SW480 (cell line): ENCODE measurements at regions not wholly inside any gene's neighbourhood (a gene's known extent, or its start where the extent isn't known, plus 50 kb on each side); places are given as distances from the start of the nearest gene placed in this dataset.
A peak's percentile ranks its signal among the peaks of the same experiment; 100 is the strongest.

Experiments used
- DNase-seq: peaks from one replicate; pipeline ENCODE4 v3.0.0-alpha.2; 2016; ENCODE audit warnings: low spot score

GRCh38 chr4:81773557-81773956 is 301.9 kb upstream of the RASGEF1B start:
- no peak for DNase-seq

- DNase-seq: no peak
These were observed 300.0 kb upstream of the RASGEF1B start for GRCh38 chr4:81771721-81772120.

- DNase-seq: no peak
These were observed 297.5 kb upstream of the RASGEF1B start for GRCh38 chr4:81769244-81769643.

- no peak for DNase-seq
These were observed 287.0 kb upstream of the RASGEF1B start for GRCh38 chr4:81758574-81759264.

GRCh38 chr4:81757691-81758090 is 286.0 kb upstream of the RASGEF1B start:
- no peak for DNase-seq

GRCh38 chr4:81756973-81757372 is 285.3 kb upstream of the RASGEF1B start:
- no peak for DNase-seq

GRCh38 chr4:81756042-81756441 is 284.3 kb upstream of the RASGEF1B start:
- DNase-seq: no peak

- DNase-seq: no peak
These were observed 282.5 kb upstream of the RASGEF1B start for GRCh38 chr4:81754169-81754568.

GRCh38 chr4:81751531-81752289 is 280.0 kb upstream of the RASGEF1B start:
- DNase-seq: no peak

- DNase-seq: no peak
These were observed 275.7 kb upstream of the RASGEF1B start for GRCh38 chr4:81747242-81747930.

GRCh38 chr4:81746773-81747172 is 275.1 kb upstream of the RASGEF1B start:
- DNase-seq: no peak

- no peak for DNase-seq
These were observed 274.4 kb upstream of the RASGEF1B start for GRCh38 chr4:81746071-81746470.

GRCh38 chr4:81745050-81745449 is 273.3 kb upstream of the RASGEF1B start:
- no peak for DNase-seq

- no peak for DNase-seq
These were observed 272.2 kb upstream of the RASGEF1B start for GRCh38 chr4:81743731-81744435.

- DNase-seq: no peak
These were observed 268.8 kb upstream of the RASGEF1B start for GRCh38 chr4:81740487-81740886.

GRCh38 chr4:81738891-81739290 is 267.2 kb upstream of the RASGEF1B start:
- no peak for DNase-seq

- no peak for DNase-seq
These were observed 266.3 kb upstream of the RASGEF1B start for GRCh38 chr4:81737865-81738559.

GRCh38 chr4:81736324-81736723 is 264.6 kb upstream of the RASGEF1B start:
- no peak for DNase-seq

GRCh38 chr4:81732980-81733379 is 261.3 kb upstream of the RASGEF1B start:
- no peak for DNase-seq

GRCh38 chr4:81724925-81725329 is 253.2 kb upstream of the RASGEF1B start:
- peak; percentile 62 for DNase-seq

- no peak for DNase-seq
These were observed 252.3 kb upstream of the RASGEF1B start for GRCh38 chr4:81723927-81724587.
